K562 (cell line): ENCODE measurements at regions not wholly inside any gene's neighbourhood (a gene's known extent, or its start where the extent isn't known, plus 50 kb on each side); places are given as distances from the start of the nearest gene placed in this dataset.

Experiments
- ARID1B ChIP-seq: fragments of 450-650 bp; IDR thresholded peaks from 2 replicates; pipeline ENCODE4 v1.6.1; 2016; ENCODE audit warnings: antibody characterized with exemption, mild to moderate bottlenecking, inconsistent platforms
- BRD4 ChIP-seq: fragments of 200-600 bp; sonication (generic); IDR thresholded peaks from 2 replicates; pipeline ENCODE4 v1.6.1; 2017; ENCODE audit warnings: inconsistent platforms
- CBFA2T2 ChIP-seq: fragments of 450-650 bp; conservative IDR thresholded peaks from 2 replicates; pipeline ENCODE4 v1.6.1; 2017; ENCODE audit warnings: mild to moderate bottlenecking
- CXXC5 ChIP-seq: fragments of 250-450 bp; sonication (Bioruptor Pico); IDR thresholded peaks from 2 replicates; pipeline ENCODE4 v1.8.0; 2022; ENCODE audit warnings: inconsistent platforms, mild to moderate bottlenecking, moderate library complexity
- EP300 ChIP-seq: IDR thresholded peaks from 2 replicates; pipeline ENCODE4 v1.6.1; 2012; ENCODE audit warnings: low read length, improper control_type of control experiment
- HDAC2 ChIP-seq: fragments of 450-650 bp; IDR thresholded peaks from 2 replicates; pipeline ENCODE4 v1.6.1; 2016; ENCODE audit warnings: mild to moderate bottlenecking
- HMGN3 ChIP-seq: IDR thresholded peaks from 2 replicates; pipeline ENCODE4 v1.6.1; 2011; ENCODE audit warnings: borderline replicate concordance, low read depth, mild to moderate bottlenecking, mixed read lengths, low read length; ENCODE audit not compliant: insufficient read length; ENCODE audit errors: extremely low read depth
- MEIS2 ChIP-seq: fragments of 450-650 bp; IDR thresholded peaks from 2 replicates; pipeline ENCODE4 v1.6.1; 2014; ENCODE audit warnings: mild to moderate bottlenecking; ENCODE audit not compliant: partially characterized antibody
- SMARCC2 ChIP-seq: fragments of 450-650 bp; IDR thresholded peaks from 2 replicates; pipeline ENCODE4 v1.6.1; 2017; ENCODE audit warnings: antibody characterized with exemption, moderate library complexity, mild to moderate bottlenecking, low read depth
- SNIP1 ChIP-seq: fragments of 450-650 bp; IDR thresholded peaks from 2 replicates; pipeline ENCODE4 v1.7.1; 2017; ENCODE audit warnings: low read depth, mild to moderate bottlenecking
- TARDBP ChIP-seq: fragments of 450-650 bp; IDR thresholded peaks from 2 replicates; pipeline ENCODE4 v1.6.1; 2016
- ZBTB26 ChIP-seq: fragments of 450-650 bp; formaldehyde crosslinking; IDR thresholded peaks from 2 replicates; pipeline ENCODE4 v1.4.0; 2022; ENCODE audit warnings: missing genetic modification characterization
- ZNF274 ChIP-seq: IDR thresholded peaks from 2 replicates; pipeline ENCODE4 v1.6.1; 2011; ENCODE audit warnings: low read depth, mild to moderate bottlenecking, low read length, moderate library complexity, borderline replicate concordance
- ZNF449 ChIP-seq: fragments of 250-450 bp; sonication (Bioruptor Pico); IDR thresholded peaks from 2 replicates; pipeline ENCODE4 v1.8.0; 2022; ENCODE audit warnings: moderate library complexity, mild to moderate bottlenecking, inconsistent platforms
- TF ChIP-seq, protein P1 (sequence below): fragments of 150-350 bp; conservative IDR thresholded peaks from 2 replicates; pipeline ENCODE4 v1.6.1; 2014; ENCODE audit warnings: low read length
- TF ChIP-seq, protein P2 (sequence below), 2 experiments: IDR thresholded peaks in 1 of 2; conservative IDR thresholded peaks in 1 of 2; 2 replicates each; pipeline ENCODE4 v1.6.1; 2016; ENCODE audit warnings: low read depth in 2 of 2, mild to moderate bottlenecking in 1 of 2, missing compliant biosample characterization in 1 of 2, missing genetic modification characterization in 1 of 2, moderate library complexity in 1 of 2
- TF ChIP-seq, protein P3 (sequence below): fragments of 250-450 bp; sonication (Bioruptor Pico); IDR thresholded peaks from 2 replicates; pipeline ENCODE4 v1.5.0; 2021; ENCODE audit warnings: mild to moderate bottlenecking, borderline replicate concordance

DNA sequence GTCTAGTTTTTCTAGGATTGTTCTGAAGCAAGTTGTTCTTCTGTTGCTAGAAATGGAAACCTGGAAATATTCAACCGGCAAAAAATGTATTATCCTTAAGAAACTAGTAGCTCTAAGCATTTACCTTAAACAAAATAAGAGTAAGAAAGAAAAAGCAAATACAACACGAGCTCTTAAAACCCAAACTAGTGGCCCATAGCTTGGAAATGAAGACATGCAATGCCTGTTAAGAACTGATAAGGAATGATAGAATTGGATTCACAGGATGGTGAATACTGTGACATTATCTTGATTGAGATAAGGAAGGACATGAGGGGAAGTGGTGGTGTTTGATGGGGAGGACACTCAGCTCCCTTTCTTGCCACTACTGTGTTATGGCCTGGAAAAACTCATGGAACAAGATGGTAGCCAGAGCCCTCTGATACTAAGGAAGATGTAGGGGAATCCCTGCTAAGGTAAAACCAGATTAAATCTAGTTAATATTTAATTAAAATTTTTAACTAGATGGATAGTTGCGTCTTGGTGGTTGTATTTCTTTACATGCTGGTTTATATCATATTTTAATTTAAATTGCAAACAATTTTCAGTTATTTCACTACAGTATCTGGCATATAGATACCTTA, 193.8 kb downstream of the LPIN1 start (continued):
- TF ChIP-seq, protein P1, sequence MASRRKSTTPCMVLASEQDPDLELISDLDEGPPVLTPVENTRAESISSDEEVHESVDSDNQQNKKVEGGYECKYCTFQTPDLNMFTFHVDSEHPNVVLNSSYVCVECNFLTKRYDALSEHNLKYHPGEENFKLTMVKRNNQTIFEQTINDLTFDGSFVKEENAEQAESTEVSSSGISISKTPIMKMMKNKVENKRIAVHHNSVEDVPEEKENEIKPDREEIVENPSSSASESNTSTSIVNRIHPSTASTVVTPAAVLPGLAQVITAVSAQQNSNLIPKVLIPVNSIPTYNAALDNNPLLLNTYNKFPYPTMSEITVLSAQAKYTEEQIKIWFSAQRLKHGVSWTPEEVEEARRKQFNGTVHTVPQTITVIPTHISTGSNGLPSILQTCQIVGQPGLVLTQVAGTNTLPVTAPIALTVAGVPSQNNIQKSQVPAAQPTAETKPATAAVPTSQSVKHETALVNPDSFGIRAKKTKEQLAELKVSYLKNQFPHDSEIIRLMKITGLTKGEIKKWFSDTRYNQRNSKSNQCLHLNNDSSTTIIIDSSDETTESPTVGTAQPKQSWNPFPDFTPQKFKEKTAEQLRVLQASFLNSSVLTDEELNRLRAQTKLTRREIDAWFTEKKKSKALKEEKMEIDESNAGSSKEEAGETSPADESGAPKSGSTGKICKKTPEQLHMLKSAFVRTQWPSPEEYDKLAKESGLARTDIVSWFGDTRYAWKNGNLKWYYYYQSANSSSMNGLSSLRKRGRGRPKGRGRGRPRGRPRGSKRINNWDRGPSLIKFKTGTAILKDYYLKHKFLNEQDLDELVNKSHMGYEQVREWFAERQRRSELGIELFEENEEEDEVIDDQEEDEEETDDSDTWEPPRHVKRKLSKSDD: no peak
- TF ChIP-seq BRD4: no peak
- TF ChIP-seq HDAC2: peak; percentile 85
- TF ChIP-seq, protein P2, sequence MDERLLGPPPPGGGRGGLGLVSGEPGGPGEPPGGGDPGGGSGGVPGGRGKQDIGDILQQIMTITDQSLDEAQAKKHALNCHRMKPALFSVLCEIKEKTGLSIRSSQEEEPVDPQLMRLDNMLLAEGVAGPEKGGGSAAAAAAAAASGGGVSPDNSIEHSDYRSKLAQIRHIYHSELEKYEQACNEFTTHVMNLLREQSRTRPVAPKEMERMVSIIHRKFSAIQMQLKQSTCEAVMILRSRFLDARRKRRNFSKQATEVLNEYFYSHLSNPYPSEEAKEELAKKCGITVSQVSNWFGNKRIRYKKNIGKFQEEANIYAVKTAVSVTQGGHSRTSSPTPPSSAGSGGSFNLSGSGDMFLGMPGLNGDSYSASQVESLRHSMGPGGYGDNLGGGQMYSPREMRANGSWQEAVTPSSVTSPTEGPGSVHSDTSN (CRISPR knock-in tag; IDR thresholded peaks at IDR 0.05; ENCODE audit: low read depth): no peak
- TF ChIP-seq, protein P2 (tag; conservative IDR thresholded peaks at IDR 0.05; ENCODE audit: low read depth): no peak; the same call in 1 of the 2 replicates
- TF ChIP-seq ZBTB26 (CRISPR knock-in tag): 0 out of 2 replicates have a peak, but pooled peaks have one; percentile 57
- peak; percentile 47 for TF ChIP-seq CXXC5 (CRISPR knock-in tag)
- peak; percentile 77; the same call in 1 of the 2 replicates for TF ChIP-seq ZNF449 (CRISPR knock-in tag)
- TF ChIP-seq ZNF274: 0 out of 2 replicates have a peak, but pooled peaks have one; percentile 18
- TF ChIP-seq HMGN3: peak; percentile 28
- TF ChIP-seq MEIS2: peak; percentile 85
- TF ChIP-seq, protein P3, sequence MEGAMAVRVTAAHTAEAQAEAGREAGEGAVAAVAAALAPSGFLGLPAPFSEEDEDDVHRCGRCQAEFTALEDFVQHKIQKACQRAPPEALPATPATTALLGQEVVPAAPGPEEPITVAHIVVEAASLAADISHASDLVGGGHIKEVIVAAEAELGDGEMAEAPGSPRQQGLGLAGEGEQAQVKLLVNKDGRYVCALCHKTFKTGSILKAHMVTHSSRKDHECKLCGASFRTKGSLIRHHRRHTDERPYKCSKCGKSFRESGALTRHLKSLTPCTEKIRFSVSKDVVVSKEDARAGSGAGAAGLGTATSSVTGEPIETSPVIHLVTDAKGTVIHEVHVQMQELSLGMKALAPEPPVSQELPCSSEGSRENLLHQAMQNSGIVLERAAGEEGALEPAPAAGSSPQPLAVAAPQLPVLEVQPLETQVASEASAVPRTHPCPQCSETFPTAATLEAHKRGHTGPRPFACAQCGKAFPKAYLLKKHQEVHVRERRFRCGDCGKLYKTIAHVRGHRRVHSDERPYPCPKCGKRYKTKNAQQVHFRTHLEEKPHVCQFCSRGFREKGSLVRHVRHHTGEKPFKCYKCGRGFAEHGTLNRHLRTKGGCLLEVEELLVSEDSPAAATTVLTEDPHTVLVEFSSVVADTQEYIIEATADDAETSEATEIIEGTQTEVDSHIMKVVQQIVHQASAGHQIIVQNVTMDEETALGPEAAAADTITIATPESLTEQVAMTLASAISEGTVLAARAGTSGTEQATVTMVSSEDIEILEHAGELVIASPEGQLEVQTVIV: no peak
- peak; percentile 91 for TF ChIP-seq CBFA2T2
- peak; percentile 98 for TF ChIP-seq ARID1B
- peak; percentile 89; the same call in 1 of the 2 replicates for TF ChIP-seq SMARCC2
- peak; percentile 52; the same call in 1 of the 2 replicates for TF ChIP-seq TARDBP
- no peak for TF ChIP-seq SNIP1
- peak; percentile 95 for TF ChIP-seq EP300
